HFFc6 (cell line): ENCODE measurements at regions not wholly inside any gene's neighbourhood (a gene's known extent, or its start where the extent isn't known, plus 50 kb on each side); places are given as distances from the start of the nearest gene placed in this dataset.

ENCODE experiments used
- DNase-seq: peaks from one replicate; pipeline ENCODE4 v3.0.0-alpha.2; 2018
- H3K27ac Mint-ChIP-seq: 2 replicates; pipeline ENCODE4 v1.8.0; 2020; ENCODE audit warnings: mild to moderate bottlenecking, mixed read lengths
- H3K27me3 Mint-ChIP-seq: 2 replicates; pipeline ENCODE4 v1.8.0; 2021; ENCODE audit warnings: mild to moderate bottlenecking, moderate library complexity, mixed read lengths; ENCODE audit not compliant: insufficient read depth
- H3K36me3 Mint-ChIP-seq: 2 replicates; pipeline ENCODE4 v1.8.0; 2021; ENCODE audit warnings: low read depth, mixed read lengths
- H3K4me1 Mint-ChIP-seq: 2 replicates; pipeline ENCODE4 v1.8.0; 2020; ENCODE audit warnings: low read depth, mixed read lengths
- H3K4me3 Mint-ChIP-seq: 2 replicates; pipeline ENCODE4 v1.8.0; 2020; ENCODE audit warnings: mild to moderate bottlenecking, moderate library complexity, mixed read lengths
- H3K9me3 Mint-ChIP-seq: 2 replicates; pipeline ENCODE4 v1.8.0; 2020; ENCODE audit warnings: mild to moderate bottlenecking, mixed read lengths
- CTCF ChIP-seq: fragments of 200-600 bp; sonication (generic); IDR thresholded peaks from 2 replicates; pipeline ENCODE4 v1.5.0; 2021; ENCODE audit warnings: antibody characterized with exemption, mild to moderate bottlenecking

DNA sequence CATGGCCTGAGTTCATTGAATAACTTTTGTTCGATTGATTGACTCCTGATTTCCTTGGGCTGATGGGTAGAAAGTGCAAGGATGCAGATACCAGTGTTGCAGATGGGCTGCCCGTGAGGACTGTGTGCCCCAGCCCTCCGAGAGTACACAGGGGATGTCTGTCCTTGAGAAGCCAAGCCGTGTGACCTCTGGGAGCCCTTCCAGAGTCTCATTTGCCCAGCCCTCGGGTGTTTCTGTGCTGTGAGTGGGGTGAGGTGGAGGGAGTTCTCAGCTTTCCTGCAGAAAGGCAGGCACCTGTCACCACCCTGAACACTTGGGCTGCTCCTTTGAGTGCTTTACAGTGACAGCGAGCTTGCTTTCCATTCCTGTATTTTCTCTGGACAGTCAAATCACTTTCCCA, 96.4 kb upstream of the CACNA1E start:
- Mint-ChIP-seq H3K4me1 (no peaks in the 10 kb centered on the region), H3K27ac (no peak overlapping the region), H3K9me3 (no peaks in the 10 kb centered on the region), H3K4me3 (no peak overlapping the region), H3K27me3 (peaks cover 8% of the 10 kb centered on the region), H3K36me3 (no peaks in the 10 kb centered on the region)
- TF ChIP-seq CTCF, result no peak
- no peak for DNase-seq

- Mint-ChIP-seq H3K4me1 (peaks cover 5% of the 10 kb centered on the region), H3K36me3 (no peaks in the 10 kb centered on the region), H3K27me3 (peaks cover 9% of the 10 kb centered on the region), H3K4me3 (no peak overlapping the region), H3K9me3 (no peaks in the 10 kb centered on the region), H3K27ac (no peak overlapping the region)
- TF ChIP-seq CTCF, result no peak
- no peak for DNase-seq
Measured at GRCh38 chr1:181387702-181388101, 95.6 kb upstream of the CACNA1E start.

DNA sequence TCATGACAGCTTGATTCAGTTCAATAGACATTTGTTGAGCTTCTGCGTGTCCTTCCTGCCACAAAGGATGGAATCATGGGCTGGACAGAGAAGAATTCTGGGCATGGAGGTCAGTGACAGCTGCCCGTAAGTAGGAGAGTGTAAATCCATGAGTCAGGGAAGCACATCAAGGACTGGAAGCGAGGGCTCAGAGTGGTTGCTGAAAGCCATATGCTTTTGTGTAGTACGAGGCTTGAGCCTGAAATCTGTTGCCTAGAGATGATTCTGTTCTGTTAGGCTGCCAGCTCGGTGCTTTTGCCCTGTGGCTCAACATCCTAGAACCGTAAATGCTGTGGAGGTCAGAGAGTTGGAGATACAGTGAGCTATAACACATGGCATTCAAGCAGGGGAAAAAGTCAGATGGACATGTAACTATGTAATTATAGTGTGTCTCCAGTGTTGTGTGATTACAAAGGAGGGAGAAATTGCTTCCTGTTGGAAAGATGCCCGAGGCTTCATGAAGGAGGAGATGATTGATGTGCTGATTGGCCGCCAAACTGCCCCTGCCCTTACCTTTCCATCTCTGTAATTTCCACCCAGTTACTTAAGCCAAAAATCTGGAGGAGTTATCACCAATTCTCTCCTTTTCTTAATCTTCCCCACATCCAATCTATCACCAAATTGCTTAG, 92.8 kb upstream of the CACNA1E start:
- TF ChIP-seq CTCF, result no peak
- peaks cover 7% of the 10 kb centered on the region for H3K4me1 Mint-ChIP-seq
- H3K27me3 Mint-ChIP-seq, result peaks cover 6% of the 10 kb centered on the region
- H3K9me3 Mint-ChIP-seq, result no peaks in the 10 kb centered on the region
- H3K36me3 Mint-ChIP-seq, result no peaks in the 10 kb centered on the region
- no peak for DNase-seq
- H3K4me3 Mint-ChIP-seq, result no peak overlapping the region
- H3K27ac Mint-ChIP-seq, result no peak overlapping the region

DNA sequence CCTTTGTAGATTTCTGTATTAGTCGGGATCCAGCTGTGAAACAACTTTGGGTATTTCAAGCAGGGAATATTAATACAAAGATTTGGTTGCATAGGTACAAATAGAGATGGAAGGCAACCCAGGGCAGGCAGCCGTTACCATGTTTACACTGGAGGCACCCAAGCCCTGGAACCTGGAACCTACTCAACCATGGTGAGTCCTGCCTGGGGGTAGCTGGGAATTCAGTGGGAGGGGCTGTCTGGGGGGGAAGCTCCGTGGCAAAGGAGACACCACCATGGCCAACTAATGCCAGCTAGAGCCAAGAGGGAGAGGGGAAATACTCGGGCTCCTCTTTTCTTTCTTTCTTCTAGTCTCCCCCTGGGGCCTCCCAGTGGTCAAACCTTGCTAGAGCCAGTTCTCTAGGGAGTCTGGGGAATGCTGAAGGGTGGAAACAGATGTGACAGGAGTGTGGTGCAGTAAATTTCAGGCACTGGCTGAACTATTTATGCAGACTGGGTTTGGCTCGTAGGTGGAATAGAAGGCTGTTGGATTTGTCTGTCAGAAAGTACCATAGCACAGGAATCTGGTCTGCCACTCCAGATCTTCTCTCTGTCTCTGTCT, 91.9 kb upstream of the CACNA1E start:
- no peak for TF ChIP-seq CTCF
- H3K4me1 Mint-ChIP-seq, result peaks cover 7% of the 10 kb centered on the region
- H3K27me3 Mint-ChIP-seq, result peaks cover 5% of the 10 kb centered on the region
- no peak for DNase-seq
- no peaks in the 10 kb centered on the region for H3K9me3 Mint-ChIP-seq
- H3K36me3 Mint-ChIP-seq, result no peaks in the 10 kb centered on the region
- H3K4me3 Mint-ChIP-seq, result no peak overlapping the region
- no peak overlapping the region for H3K27ac Mint-ChIP-seq

DNA sequence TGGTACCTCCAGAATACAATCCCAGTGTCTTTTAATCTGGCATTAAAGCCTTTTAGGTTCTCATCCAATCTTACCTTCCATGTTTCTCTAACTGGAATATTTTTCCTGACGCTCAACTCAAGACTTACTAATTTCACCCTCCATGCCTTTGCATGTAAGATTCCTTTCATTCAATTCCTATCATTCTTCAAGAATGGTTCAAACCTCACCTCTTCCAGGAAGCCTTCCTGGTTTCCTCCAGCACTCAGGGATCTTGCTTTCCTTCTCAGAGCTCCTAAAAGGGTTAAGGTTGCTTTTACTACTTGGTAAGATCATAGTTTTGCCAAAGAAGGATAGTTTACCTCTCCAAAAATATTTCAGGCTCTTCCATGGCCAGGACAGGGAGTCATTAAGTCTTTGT, 91.2 kb upstream of the CACNA1E start:
- peaks cover 7% of the 10 kb centered on the region for H3K4me1 Mint-ChIP-seq
- no peak for DNase-seq
- no peak overlapping the region for H3K4me3 Mint-ChIP-seq
- H3K9me3 Mint-ChIP-seq, result no peaks in the 10 kb centered on the region
- peaks cover 5% of the 10 kb centered on the region for H3K27me3 Mint-ChIP-seq
- no peak for TF ChIP-seq CTCF
- H3K36me3 Mint-ChIP-seq, result no peaks in the 10 kb centered on the region
- H3K27ac Mint-ChIP-seq, result no peak overlapping the region
